ENCODE measurements at regions not wholly inside any gene's neighbourhood (a gene's known extent, or its start where the extent isn't known, plus 50 kb on each side); places are given as distances from the start of the nearest gene placed in this dataset.
"Not testable (repeated sequence)": the region's sequence is repeated elsewhere in the genome, so short reads cannot be mapped to it uniquely, and the experiment has no call there.

GRCh38 chr6:150493552-150493951 is 106.1 kb upstream of the PLEKHG1 start:
- intact Hi-C loops (cut with DNase I), result loop anchor here (5.0 kb wide), 1 partner anchor 54 kb away; no protein-coding TSS in a partner anchor
- not testable (repeated sequence) for ATAC-seq; DNase-seq (ENCODE audit: missing footprints)

DNA sequence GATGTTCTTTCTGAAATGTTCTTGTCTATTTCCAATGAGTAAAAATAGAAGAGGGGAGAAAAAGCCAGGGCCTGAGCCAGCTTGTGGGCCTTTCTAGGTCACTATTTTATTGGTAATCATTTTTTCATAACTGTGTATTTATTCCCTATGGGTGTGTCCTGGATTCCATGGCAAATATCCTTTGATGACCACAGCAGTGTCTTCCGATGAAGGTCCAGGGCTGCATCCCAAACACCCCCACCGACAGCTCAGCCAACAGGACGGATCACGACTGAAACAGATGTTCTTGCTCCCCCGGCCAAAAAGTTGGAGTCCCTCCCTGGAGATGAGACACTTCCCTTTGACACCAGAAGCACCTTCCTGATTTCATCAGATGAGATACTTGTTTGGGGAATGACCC is 105.4 kb upstream of the PLEKHG1 start:
- ATAC-seq (peak; percentile 44), DNase-seq (ENCODE audit: missing footprints) (peak; percentile 73)
- intact Hi-C loops (cut with DNase I), result loop anchor here (5.0 kb wide), 1 partner anchor 53 kb away; no protein-coding TSS in a partner anchor

GRCh38 chr6:150495126-150495525 is 104.6 kb upstream of the PLEKHG1 start:
- no peak for DNase-seq (ENCODE audit: missing footprints)
- ATAC-seq, result no peak
- intact Hi-C loops (cut with DNase I), result no loop called here

- intact Hi-C loops (cut with DNase I), result no loop called here
- DNase-seq (ENCODE audit: missing footprints) (no peak), ATAC-seq (no peak)
Measured at GRCh38 chr6:150496629-150497028, 103.1 kb upstream of the PLEKHG1 start.

DNA sequence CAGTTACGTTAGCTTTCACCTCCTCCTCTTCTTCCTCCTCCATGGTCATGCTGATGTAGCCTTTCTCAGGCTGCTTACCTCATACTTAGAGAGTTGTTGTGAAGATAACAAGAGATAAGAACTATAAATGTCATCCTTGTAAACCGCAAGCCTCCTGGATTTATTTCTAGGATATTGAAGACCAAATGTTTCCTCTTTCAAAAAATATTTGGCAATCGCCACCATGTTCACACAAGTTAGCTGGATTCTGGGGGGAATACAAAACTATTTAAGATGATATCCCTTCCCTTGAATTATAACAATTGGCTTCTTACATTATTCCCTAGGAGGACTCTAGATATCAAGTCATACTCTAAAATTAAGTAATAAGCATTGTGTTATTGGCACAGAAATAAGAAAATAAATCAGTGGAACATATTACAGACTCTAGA is 99.8 kb upstream of the PLEKHG1 start:
- DNase-seq (ENCODE audit: missing footprints) (no peak), ATAC-seq (peak; percentile 73)
- intact Hi-C loops (cut with DNase I), result no loop called here

DNA sequence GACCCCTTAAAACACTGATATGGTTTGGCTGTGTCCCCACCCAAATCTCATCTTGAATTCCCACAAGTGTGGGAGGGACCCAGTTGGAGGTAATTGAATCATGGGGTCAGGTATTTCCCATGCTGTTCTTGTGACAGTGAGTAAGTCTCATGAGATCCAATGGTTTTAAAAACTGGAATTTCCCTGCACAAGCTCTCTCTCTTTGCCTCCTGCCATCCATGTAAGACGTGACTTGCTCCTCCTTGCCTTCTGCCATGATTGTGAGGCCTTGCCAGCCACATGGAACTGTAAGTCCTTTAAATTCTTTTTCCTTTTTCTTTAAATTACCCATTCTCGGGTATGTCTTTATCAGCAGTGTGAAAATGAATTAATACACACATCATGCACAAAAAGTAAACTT is 99.1 kb upstream of the PLEKHG1 start:
- DNase-seq (ENCODE audit: missing footprints); ATAC-seq; intact Hi-C loops (cut with DNase I): not testable (repeated sequence)

DNA sequence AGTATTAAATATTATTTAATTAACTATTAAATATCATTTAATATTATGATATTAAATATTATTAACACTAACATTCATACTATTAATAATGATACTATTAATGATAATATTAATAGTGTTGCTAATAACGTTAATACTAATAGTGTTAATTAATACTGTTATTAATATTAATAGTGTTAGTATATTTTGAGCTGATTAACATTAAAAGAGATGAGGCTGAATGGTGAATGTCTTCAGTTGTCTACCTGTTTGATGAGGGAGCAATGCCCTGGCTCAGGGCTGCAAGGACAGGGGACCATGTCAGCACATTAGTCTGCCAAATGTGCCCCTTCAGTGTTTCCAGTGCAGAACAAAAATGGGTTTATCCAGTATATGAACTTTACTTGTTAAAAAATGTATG is 96.6 kb upstream of the PLEKHG1 start:
- ATAC-seq, result no peak
- intact Hi-C loops (cut with DNase I), result no loop called here
- no peak for DNase-seq (ENCODE audit: missing footprints)

- DNase-seq (ENCODE audit: missing footprints) (no peak), ATAC-seq (no peak)
- intact Hi-C loops (cut with DNase I), result no loop called here
Measured at GRCh38 chr6:150503586-150504339, 95.9 kb upstream of the PLEKHG1 start.

DNA sequence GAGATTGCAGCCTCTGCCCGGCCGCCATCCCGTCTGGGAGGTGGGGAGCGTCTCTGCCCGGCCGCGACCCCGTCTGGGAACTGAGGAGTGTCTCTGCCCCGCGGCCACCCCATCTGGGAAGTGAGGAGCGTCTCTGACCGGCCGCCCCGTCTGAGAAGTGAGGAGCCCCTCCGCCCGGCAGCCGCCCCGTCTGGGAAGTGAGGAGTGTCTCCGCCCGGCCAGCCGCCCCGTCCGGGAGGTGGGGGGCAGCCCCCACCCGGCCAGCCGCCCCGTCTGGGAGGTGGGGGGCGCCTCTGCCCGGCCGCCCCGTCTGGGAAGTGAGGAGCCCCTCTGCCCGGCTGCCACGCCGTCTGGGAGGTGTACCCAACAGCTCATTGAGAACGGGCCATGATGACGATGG is 92.3 kb upstream of the PLEKHG1 start:
- ATAC-seq; DNase-seq (ENCODE audit: missing footprints); intact Hi-C loops (cut with DNase I): not testable (repeated sequence)

GRCh38 chr6:150510576-150510975 is 89.1 kb upstream of the PLEKHG1 start:
- intact Hi-C loops (cut with DNase I), result no loop called here
- DNase-seq (ENCODE audit: missing footprints) (no peak), ATAC-seq (no peak)

DNA sequence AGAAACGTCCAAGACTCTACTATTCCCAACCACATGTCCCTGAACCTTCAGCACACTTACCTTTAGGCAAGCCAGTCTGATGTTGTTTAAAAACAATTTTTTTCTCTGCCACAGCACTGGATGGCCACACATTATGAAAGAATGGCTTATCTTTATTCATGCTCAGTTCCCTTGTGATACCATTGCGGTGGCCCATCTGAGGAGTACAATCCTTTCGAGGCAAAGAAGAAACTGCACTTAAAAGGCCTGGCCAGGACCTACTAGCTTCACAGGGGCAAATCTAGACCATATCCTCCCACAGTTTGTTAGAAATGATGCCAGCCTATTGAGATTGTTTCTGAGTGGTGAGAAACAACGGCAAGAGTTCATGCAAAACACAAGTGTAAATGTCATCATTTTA is 88.4 kb upstream of the PLEKHG1 start:
- intact Hi-C loops (cut with DNase I), result no loop called here
- ATAC-seq, result no peak
- no peak for DNase-seq (ENCODE audit: missing footprints)

DNA sequence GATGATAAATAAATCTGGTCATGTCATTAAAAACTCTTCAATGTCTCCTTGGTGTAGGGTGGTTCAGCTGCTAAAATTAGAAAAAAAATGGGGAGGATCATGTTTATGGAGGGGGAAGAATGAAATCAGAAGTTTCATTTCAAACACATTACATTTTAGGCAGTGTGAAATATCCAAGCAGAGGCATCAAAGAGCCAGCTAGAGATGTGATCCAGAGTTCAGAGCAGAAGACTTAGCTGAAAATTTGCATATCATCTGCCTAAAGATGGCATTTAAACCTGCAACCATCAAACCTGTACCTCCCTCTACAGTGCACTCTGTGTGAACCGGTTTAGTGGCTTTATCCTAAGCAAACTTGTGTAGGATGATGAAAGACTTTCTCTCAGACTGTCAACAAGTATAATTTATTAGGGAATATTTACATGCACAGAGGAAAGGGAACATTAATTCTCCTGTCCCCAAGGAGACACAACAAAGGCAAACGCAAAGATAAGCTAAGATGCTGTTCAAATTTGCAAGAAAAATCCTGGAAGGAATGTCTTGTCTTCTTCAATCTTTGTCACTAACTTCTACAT is 84.8 kb upstream of the PLEKHG1 start:
- no peak for DNase-seq (ENCODE audit: missing footprints)
- no peak for ATAC-seq
- intact Hi-C loops (cut with DNase I), result no loop called here

DNA sequence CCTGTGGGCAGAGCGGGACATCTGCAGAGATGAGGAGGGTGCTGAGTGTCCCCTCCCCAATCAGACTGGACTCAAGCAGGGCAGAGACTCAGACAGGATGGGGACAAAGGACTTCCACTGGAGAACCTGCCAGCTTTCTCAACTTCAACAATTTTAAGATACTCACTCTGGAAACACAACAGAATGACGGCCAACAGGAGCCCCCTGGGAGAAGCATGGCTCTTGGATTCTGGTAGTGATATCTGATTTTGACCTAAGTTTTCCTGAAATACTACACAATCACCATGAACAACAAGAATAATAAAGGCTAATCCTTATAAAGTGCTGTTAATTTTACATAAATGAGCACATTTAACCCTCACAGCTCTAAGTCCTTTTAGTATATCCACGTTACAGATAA is 83.5 kb upstream of the PLEKHG1 start:
- DNase-seq (ENCODE audit: missing footprints) (no peak), ATAC-seq (no peak)
- intact Hi-C loops (cut with DNase I), result no loop called here

- DNase-seq (ENCODE audit: missing footprints) (no peak), ATAC-seq (no peak)
- intact Hi-C loops (cut with DNase I), result no loop called here
Measured at GRCh38 chr6:150517175-150517574, 82.5 kb upstream of the PLEKHG1 start.

- DNase-seq (ENCODE audit: missing footprints), result no peak
- intact Hi-C loops (cut with DNase I), result no loop called here
- no peak for ATAC-seq
Measured at GRCh38 chr6:150521482-150521881, 78.2 kb upstream of the PLEKHG1 start.

GRCh38 chr6:150523216-150523615 is 76.5 kb upstream of the PLEKHG1 start:
- ATAC-seq; DNase-seq (ENCODE audit: missing footprints); intact Hi-C loops (cut with DNase I): not testable (repeated sequence)

- no peak for ATAC-seq
- intact Hi-C loops (cut with DNase I), result no loop called here
- DNase-seq (ENCODE audit: missing footprints), result no peak
Measured at GRCh38 chr6:150525300-150525699, 74.4 kb upstream of the PLEKHG1 start.

- intact Hi-C loops (cut with DNase I), result no loop called here
- ATAC-seq, result no peak
- no peak for DNase-seq (ENCODE audit: missing footprints)
Measured at GRCh38 chr6:150527100-150527499, 72.6 kb upstream of the PLEKHG1 start.

GRCh38 chr6:150528648-150529285 is 70.9 kb upstream of the PLEKHG1 start:
- intact Hi-C loops (cut with DNase I), result no loop called here
- ATAC-seq (peak; percentile 93), DNase-seq (ENCODE audit: missing footprints) (no peak)

GRCh38 chr6:150529646-150530045 is 70.0 kb upstream of the PLEKHG1 start:
- intact Hi-C loops (cut with DNase I), result no loop called here
- no peak for DNase-seq (ENCODE audit: missing footprints)
- ATAC-seq, result no peak

Measured in Right ventricle myocardium inferior (tissue), 1 donor.